ENCODE measurements at regions not wholly inside any gene's neighbourhood (a gene's known extent, or its start where the extent isn't known, plus 50 kb on each side); places are given as distances from the start of the nearest gene placed in this dataset.

- ATAC-seq (no peak), FAIRE-seq (no peak), DNase-seq (no peak)
- no peaks in the 10 kb centered on the region for H3K9me3 ChIP-seq
- no peaks in the 10 kb centered on the region for H3K36me3 ChIP-seq
- no peaks in the 10 kb centered on the region for H3K4me1 ChIP-seq
- intact Hi-C loops (cut with DNase I), result no loop called here
- H3K27ac ChIP-seq, result no peak overlapping the region
- no peak overlapping the region for H3K4me3 ChIP-seq
- no peaks in the 10 kb centered on the region for H3K27me3 ChIP-seq
- TF ChIP-seq, protein P1, sequence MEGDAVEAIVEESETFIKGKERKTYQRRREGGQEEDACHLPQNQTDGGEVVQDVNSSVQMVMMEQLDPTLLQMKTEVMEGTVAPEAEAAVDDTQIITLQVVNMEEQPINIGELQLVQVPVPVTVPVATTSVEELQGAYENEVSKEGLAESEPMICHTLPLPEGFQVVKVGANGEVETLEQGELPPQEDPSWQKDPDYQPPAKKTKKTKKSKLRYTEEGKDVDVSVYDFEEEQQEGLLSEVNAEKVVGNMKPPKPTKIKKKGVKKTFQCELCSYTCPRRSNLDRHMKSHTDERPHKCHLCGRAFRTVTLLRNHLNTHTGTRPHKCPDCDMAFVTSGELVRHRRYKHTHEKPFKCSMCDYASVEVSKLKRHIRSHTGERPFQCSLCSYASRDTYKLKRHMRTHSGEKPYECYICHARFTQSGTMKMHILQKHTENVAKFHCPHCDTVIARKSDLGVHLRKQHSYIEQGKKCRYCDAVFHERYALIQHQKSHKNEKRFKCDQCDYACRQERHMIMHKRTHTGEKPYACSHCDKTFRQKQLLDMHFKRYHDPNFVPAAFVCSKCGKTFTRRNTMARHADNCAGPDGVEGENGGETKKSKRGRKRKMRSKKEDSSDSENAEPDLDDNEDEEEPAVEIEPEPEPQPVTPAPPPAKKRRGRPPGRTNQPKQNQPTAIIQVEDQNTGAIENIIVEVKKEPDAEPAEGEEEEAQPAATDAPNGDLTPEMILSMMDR (IDR thresholded peaks at IDR 0.05), result no peak
- WGBS, 2 donors, result 63 to 73% methylated on average over 2 of the region's 2 CpGs
Observed at GRCh38 chr1:61618193-61618592, 106.7 kb downstream of the TM2D1 start.

DNA sequence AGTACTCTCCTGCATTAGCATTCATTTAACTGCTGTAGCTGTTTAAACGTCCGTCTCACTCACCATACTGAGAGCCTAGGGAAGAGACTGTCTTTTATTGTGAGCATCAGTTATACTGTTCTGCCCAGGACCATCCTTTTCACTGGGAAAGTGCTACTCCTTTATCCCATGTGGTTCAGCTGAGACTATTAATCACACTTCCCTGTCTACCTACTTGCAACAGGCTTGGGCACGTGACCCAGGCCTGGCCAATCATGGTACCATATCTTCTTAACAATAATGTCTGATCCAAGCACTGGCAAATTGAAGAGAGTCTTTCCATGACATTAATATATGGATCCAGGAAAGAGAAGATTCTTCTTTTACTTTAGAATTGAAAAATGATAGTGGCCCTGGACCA, 108.1 kb downstream of the TM2D1 start:
- WGBS, 2 donors, result 84 to 90% methylated on average over 3 of the region's 3 CpGs
- H3K36me3 ChIP-seq, result no peaks in the 10 kb centered on the region
- TF ChIP-seq, protein P1 (IDR thresholded peaks at IDR 0.05), result no peak
- no peak for FAIRE-seq
- DNase-seq, result no peak
- H3K4me3 ChIP-seq, result no peak overlapping the region
- intact Hi-C loops (cut with DNase I), result no loop called here
- no peaks in the 10 kb centered on the region for H3K9me3 ChIP-seq
- H3K4me1 ChIP-seq, result no peaks in the 10 kb centered on the region
- no peak for ATAC-seq
- H3K27ac ChIP-seq, result no peak overlapping the region
- no peaks in the 10 kb centered on the region for H3K27me3 ChIP-seq

- Histone ChIP-seq H3K27me3 (no peaks in the 10 kb centered on the region), H3K4me1 (no peaks in the 10 kb centered on the region), H3K36me3 (no peaks in the 10 kb centered on the region), H3K27ac (no peak overlapping the region), H3K9me3 (no peaks in the 10 kb centered on the region), H3K4me3 (no peak overlapping the region)
- TF ChIP-seq, protein P1 (IDR thresholded peaks at IDR 0.05), result no peak
- no peak for DNase-seq
- intact Hi-C loops (cut with DNase I), result no loop called here
- no peak for FAIRE-seq
- no peak for ATAC-seq
- WGBS, 2 donors, result 65 to 76% methylated on average over 3 of the region's 3 CpGs
Observed at GRCh38 chr1:61612602-61613001, 112.3 kb downstream of the TM2D1 start.

DNA sequence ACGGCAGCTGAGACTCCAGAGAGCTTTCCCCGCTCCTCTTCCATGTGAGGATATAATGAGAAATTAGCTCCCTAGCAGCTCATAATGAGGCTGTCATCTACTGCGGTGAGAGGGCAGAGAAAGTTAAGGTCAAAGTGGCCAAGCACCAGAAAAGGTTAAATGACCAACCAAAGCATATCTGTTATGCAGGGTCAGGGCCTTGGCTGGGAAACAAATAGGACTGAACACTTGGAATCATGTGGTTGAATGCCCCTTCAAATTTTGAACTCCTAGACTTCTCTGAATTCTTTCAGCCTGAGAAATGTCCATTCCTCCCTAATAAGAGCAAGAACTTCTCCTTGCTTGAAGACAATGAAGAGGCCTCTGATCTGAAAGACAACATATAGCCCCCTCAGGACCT, 115.9 kb downstream of the TM2D1 start:
- no peak for FAIRE-seq
- H3K27ac ChIP-seq, result no peak overlapping the region
- intact Hi-C loops (cut with DNase I), result no loop called here

GRCh38 chr1:61607448-61607847, 117.5 kb downstream of the TM2D1 start:
- ATAC-seq (no peak), FAIRE-seq (no peak), DNase-seq (no peak)
- WGBS, 2 donors, result 80 to 88% methylated on average over 7 of the region's 7 CpGs
- H3K36me3 ChIP-seq, result no peaks in the 10 kb centered on the region
- H3K27me3 ChIP-seq, result no peaks in the 10 kb centered on the region
- no peaks in the 10 kb centered on the region for H3K9me3 ChIP-seq
- intact Hi-C loops (cut with DNase I), result no loop called here
- H3K4me1 ChIP-seq, result no peaks in the 10 kb centered on the region
- no peak overlapping the region for H3K4me3 ChIP-seq
- TF ChIP-seq, protein P1 (IDR thresholded peaks at IDR 0.05), result no peak
- H3K27ac ChIP-seq, result no peak overlapping the region

More for the DNA sequence above, 115.9 kb downstream of the TM2D1 start:
- Histone ChIP-seq H3K9me3 (no peaks in the 10 kb centered on the region), H3K36me3 (no peaks in the 10 kb centered on the region), H3K4me3 (no peak overlapping the region), H3K27me3 (no peaks in the 10 kb centered on the region), H3K4me1 (no peaks in the 10 kb centered on the region)
- ATAC-seq, result no peak
- no peak for DNase-seq
- WGBS, 2 donors, result 94 to 100% methylated on average over 3 of the region's 3 CpGs
- TF ChIP-seq, protein P1 (IDR thresholded peaks at IDR 0.05), result no peak
